ENCODE measurements at regions not wholly inside any gene's neighbourhood (a gene's known extent, or its start where the extent isn't known, plus 50 kb on each side); places are given as distances from the start of the nearest gene placed in this dataset.

DNA sequence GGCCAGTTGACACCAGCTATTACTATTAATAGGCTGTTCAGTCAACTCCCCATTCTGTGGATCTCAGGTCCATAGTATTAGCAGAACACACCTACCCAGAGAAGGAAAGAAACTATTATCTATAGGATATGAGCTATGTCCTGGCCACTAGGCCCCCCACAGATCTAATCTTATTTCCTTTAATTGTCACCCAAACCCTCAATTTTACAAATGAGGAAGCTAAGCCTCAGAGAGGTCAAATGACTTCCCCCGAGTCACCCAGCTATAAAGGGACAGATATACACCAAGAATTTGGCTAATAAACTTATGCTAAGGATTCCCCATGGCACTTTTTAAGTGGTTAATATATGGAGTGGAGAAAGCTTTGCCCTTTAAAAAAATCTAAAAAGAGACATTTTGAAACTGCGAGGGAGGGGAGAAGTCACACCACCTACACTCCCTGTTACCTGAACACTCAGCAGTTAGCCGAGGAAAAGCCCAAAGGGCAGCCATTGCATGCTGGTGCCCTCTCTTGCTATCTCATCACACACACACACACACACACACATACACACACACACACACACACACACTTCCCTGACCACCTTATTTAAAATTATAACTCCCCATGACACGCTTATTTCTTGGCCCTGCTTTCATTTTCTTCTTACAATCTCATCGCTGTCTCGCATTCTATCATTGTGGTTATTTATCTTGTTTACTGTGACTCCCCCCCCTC lies 157.0 kb upstream of the ADO start:
- no peak overlapping the region for H3K4me3 ChIP-seq (ENCODE audit: low read length in 3 of 3)
- H3K4me1 ChIP-seq (ENCODE audit: control insufficient read depth in 3 of 3, insufficient read depth in 3 of 3, low read length in 3 of 3): no peaks in the 10 kb centered on the region
- H3K27ac ChIP-seq (ENCODE audit: low read depth, low read length): no peak overlapping the region
- no peak overlapping the region for H3K9ac ChIP-seq (ENCODE audit: low read depth in 1 of 3, low read length in 3 of 3)
- no peaks in the 10 kb centered on the region for H3K36me3 ChIP-seq (ENCODE audit: control insufficient read depth in 3 of 3, insufficient read depth in 3 of 3, low read length in 3 of 3)
- no peaks in the 10 kb centered on the region for H3K9me3 ChIP-seq (ENCODE audit: control insufficient read depth in 3 of 3, low read length in 3 of 3)
- H3K27me3 ChIP-seq (ENCODE audit: control insufficient read depth in 3 of 3, insufficient read depth in 3 of 3, low read length in 3 of 3): no peaks in the 10 kb centered on the region

- Histone ChIP-seq H3K27me3 (ENCODE audit: control insufficient read depth in 3 of 3, insufficient read depth in 3 of 3, low read length in 3 of 3) (no peaks in the 10 kb centered on the region), H3K9me3 (ENCODE audit: control insufficient read depth in 3 of 3, low read length in 3 of 3) (no peaks in the 10 kb centered on the region), H3K9ac (ENCODE audit: low read depth in 1 of 3, low read length in 3 of 3) (no peak overlapping the region), H3K4me1 (ENCODE audit: control insufficient read depth in 3 of 3, insufficient read depth in 3 of 3, low read length in 3 of 3) (no peaks in the 10 kb centered on the region), H3K4me3 (ENCODE audit: low read length in 3 of 3) (no peak overlapping the region), H3K36me3 (ENCODE audit: control insufficient read depth in 3 of 3, insufficient read depth in 3 of 3, low read length in 3 of 3) (no peaks in the 10 kb centered on the region), H3K27ac (ENCODE audit: low read depth, low read length) (no peak overlapping the region)
These were observed 155.6 kb upstream of the ADO start for GRCh38 chr10:62648921-62649320.

- Histone ChIP-seq H3K36me3 (ENCODE audit: control insufficient read depth in 3 of 3, insufficient read depth in 3 of 3, low read length in 3 of 3) (no peaks in the 10 kb centered on the region), H3K4me1 (ENCODE audit: control insufficient read depth in 3 of 3, insufficient read depth in 3 of 3, low read length in 3 of 3) (no peaks in the 10 kb centered on the region), H3K27ac (ENCODE audit: low read depth, low read length) (no peak overlapping the region)
These were observed 154.1 kb upstream of the ADO start for GRCh38 chr10:62650411-62650810.

DNA sequence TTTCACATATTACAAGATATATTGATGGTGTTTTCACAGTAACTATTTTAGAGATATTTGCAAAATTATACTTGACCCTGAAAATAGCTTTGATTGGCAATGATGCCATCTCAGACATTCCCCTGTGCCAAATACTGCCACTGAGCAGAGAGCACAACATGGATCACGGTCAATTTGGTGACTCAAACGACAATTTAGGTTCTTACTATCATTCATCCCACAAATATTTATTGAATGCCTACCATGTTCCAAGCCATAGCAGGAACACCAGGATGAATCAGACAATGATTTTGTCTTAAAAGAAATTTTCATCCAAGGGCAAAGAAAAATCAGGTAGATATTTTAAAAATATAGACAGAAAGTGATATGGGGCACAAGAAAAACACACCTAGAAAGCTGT lies 153.2 kb upstream of the ADO start:
- no peak overlapping the region for H3K4me3 ChIP-seq (ENCODE audit: low read length in 3 of 3)
- H3K9ac ChIP-seq (ENCODE audit: low read depth in 1 of 3, low read length in 3 of 3): no peak overlapping the region
- H3K4me1 ChIP-seq (ENCODE audit: control insufficient read depth in 3 of 3, insufficient read depth in 3 of 3, low read length in 3 of 3): no peaks in the 10 kb centered on the region
- no peaks in the 10 kb centered on the region for H3K27me3 ChIP-seq (ENCODE audit: control insufficient read depth in 3 of 3, insufficient read depth in 3 of 3, low read length in 3 of 3)
- no peaks in the 10 kb centered on the region for H3K36me3 ChIP-seq (ENCODE audit: control insufficient read depth in 3 of 3, insufficient read depth in 3 of 3, low read length in 3 of 3)
- H3K9me3 ChIP-seq (ENCODE audit: control insufficient read depth in 3 of 3, low read length in 3 of 3): no peaks in the 10 kb centered on the region
- no peak overlapping the region for H3K27ac ChIP-seq (ENCODE audit: low read depth, low read length)

More at GRCh38 chr10:62650411-62650810, 154.1 kb upstream of the ADO start:
- H3K9ac ChIP-seq (ENCODE audit: low read depth in 1 of 3, low read length in 3 of 3): no peak overlapping the region
- H3K4me3 ChIP-seq (ENCODE audit: low read length in 3 of 3): no peak overlapping the region
- H3K27me3 ChIP-seq (ENCODE audit: control insufficient read depth in 3 of 3, insufficient read depth in 3 of 3, low read length in 3 of 3): no peaks in the 10 kb centered on the region
- no peaks in the 10 kb centered on the region for H3K9me3 ChIP-seq (ENCODE audit: control insufficient read depth in 3 of 3, low read length in 3 of 3)

DNA sequence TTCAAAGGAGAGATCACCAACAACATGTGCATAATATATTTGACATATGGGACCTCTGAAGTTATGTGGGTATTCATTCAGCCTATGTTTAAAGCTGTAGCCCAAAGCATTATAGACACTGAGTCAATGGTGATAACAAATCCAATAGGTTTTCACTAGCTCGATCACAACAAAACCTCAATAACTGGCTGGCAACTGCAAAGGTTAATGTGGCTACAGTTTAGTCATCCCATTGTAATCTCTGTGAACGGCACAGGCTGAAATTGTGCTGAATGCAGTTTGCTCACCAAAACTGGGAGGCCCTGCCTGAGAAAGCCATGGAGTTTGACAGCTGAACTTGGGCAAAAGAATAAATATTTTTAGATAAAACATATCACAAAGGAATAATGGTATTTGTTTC lies 152.4 kb upstream of the ADO start:
- H3K36me3 ChIP-seq (ENCODE audit: control insufficient read depth in 3 of 3, insufficient read depth in 3 of 3, low read length in 3 of 3): no peaks in the 10 kb centered on the region
- no peak overlapping the region for H3K27ac ChIP-seq (ENCODE audit: low read depth, low read length)
- H3K4me3 ChIP-seq (ENCODE audit: low read length in 3 of 3): no peak overlapping the region
- H3K27me3 ChIP-seq (ENCODE audit: control insufficient read depth in 3 of 3, insufficient read depth in 3 of 3, low read length in 3 of 3): no peaks in the 10 kb centered on the region
- H3K4me1 ChIP-seq (ENCODE audit: control insufficient read depth in 3 of 3, insufficient read depth in 3 of 3, low read length in 3 of 3): no peaks in the 10 kb centered on the region
- no peak overlapping the region for H3K9ac ChIP-seq (ENCODE audit: low read depth in 1 of 3, low read length in 3 of 3)
- no peaks in the 10 kb centered on the region for H3K9me3 ChIP-seq (ENCODE audit: control insufficient read depth in 3 of 3, low read length in 3 of 3)

GRCh38 chr10:62652564-62652963 lies 152.0 kb upstream of the ADO start:
- Histone ChIP-seq H3K9ac (ENCODE audit: low read depth in 1 of 3, low read length in 3 of 3) (no peak overlapping the region), H3K27me3 (ENCODE audit: control insufficient read depth in 3 of 3, insufficient read depth in 3 of 3, low read length in 3 of 3) (peaks cover 0 to 3% (median 0%) of the 10 kb centered on the region in 3 donors), H3K4me3 (ENCODE audit: low read length in 3 of 3) (no peak overlapping the region), H3K36me3 (ENCODE audit: control insufficient read depth in 3 of 3, insufficient read depth in 3 of 3, low read length in 3 of 3) (no peaks in the 10 kb centered on the region), H3K27ac (ENCODE audit: low read depth, low read length) (no peak overlapping the region), H3K9me3 (ENCODE audit: control insufficient read depth in 3 of 3, low read length in 3 of 3) (no peaks in the 10 kb centered on the region), H3K4me1 (ENCODE audit: control insufficient read depth in 3 of 3, insufficient read depth in 3 of 3, low read length in 3 of 3) (no peaks in the 10 kb centered on the region)

- peaks cover 0 to 5% (median 0%) of the 10 kb centered on the region in 3 donors for H3K27me3 ChIP-seq (ENCODE audit: control insufficient read depth in 3 of 3, insufficient read depth in 3 of 3, low read length in 3 of 3)
- H3K4me3 ChIP-seq (ENCODE audit: low read length in 3 of 3): no peak overlapping the region
- no peak overlapping the region for H3K9ac ChIP-seq (ENCODE audit: low read depth in 1 of 3, low read length in 3 of 3)
- H3K4me1 ChIP-seq (ENCODE audit: control insufficient read depth in 3 of 3, insufficient read depth in 3 of 3, low read length in 3 of 3): no peaks in the 10 kb centered on the region
- H3K36me3 ChIP-seq (ENCODE audit: control insufficient read depth in 3 of 3, insufficient read depth in 3 of 3, low read length in 3 of 3): no peaks in the 10 kb centered on the region
- H3K9me3 ChIP-seq (ENCODE audit: control insufficient read depth in 3 of 3, low read length in 3 of 3): no peaks in the 10 kb centered on the region
- H3K27ac ChIP-seq (ENCODE audit: low read depth, low read length): no peak overlapping the region
These were observed 151.3 kb upstream of the ADO start for GRCh38 chr10:62653254-62653653.

DNA sequence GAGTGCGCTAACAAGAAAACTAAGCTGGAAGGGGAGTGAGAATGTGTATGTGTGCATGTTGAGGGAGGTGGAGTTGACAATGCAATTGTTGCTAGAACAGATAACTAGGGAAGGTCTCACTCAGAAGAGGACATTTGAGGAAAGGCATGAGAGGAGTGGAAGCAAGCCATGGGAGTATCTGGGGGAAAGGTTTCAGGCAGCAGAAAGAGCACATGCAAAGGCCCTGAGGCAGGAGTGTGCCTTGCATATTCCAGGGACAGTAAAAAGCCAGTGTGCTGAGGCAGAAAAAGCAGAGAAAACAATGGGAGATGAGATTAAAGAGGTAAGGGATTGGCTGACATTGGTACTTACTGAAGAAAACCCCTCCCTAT lies 149.6 kb upstream of the ADO start:
- Histone ChIP-seq H3K9ac (ENCODE audit: low read depth in 1 of 3, low read length in 3 of 3) (no peak overlapping the region), H3K36me3 (ENCODE audit: control insufficient read depth in 3 of 3, insufficient read depth in 3 of 3, low read length in 3 of 3) (no peaks in the 10 kb centered on the region), H3K4me3 (ENCODE audit: low read length in 3 of 3) (no peak overlapping the region), H3K4me1 (ENCODE audit: control insufficient read depth in 3 of 3, insufficient read depth in 3 of 3, low read length in 3 of 3) (no peaks in the 10 kb centered on the region), H3K27me3 (ENCODE audit: control insufficient read depth in 3 of 3, insufficient read depth in 3 of 3, low read length in 3 of 3) (peaks cover 0 to 5% (median 0%) of the 10 kb centered on the region in 3 donors), H3K27ac (ENCODE audit: low read depth, low read length) (no peak overlapping the region), H3K9me3 (ENCODE audit: control insufficient read depth in 3 of 3, low read length in 3 of 3) (no peaks in the 10 kb centered on the region)

DNA sequence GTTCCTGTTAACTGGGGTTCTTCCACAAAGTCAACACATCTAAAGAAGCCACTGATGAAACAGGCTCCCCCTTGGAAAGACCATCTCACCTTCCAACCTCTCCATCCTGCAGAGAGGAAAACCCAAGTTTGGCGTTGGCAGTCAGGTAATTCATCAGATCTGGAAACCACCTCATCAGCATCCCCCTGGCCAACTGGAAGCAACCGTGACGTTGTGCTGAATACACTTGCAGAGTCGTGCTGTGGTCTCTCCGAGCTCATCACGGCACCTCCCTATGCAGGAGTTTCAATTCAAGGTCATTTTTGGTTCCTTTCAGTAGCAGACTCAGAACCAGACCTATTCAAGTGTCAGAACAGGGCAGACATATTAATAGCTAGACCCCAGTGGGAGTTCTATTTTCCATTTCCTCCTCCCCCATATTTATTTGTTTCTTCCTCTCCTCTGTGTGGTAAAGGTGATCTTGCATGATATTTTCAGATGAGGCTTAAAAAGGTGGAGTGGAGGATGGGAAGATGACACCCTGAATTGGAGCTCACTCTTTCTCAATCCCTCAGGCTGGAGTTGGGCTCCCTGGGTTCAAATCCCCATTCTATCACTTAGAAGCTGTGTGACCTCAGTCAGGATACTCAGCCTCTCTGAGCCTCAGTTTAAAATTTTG lies 149.1 kb upstream of the ADO start:
- no peaks in the 10 kb centered on the region for H3K4me1 ChIP-seq (ENCODE audit: control insufficient read depth in 3 of 3, insufficient read depth in 3 of 3, low read length in 3 of 3)
- H3K4me3 ChIP-seq (ENCODE audit: low read length in 3 of 3): no peak overlapping the region
- H3K27ac ChIP-seq (ENCODE audit: low read depth, low read length): no peak overlapping the region
- no peak overlapping the region for H3K9ac ChIP-seq (ENCODE audit: low read depth in 1 of 3, low read length in 3 of 3)
- peaks cover 0 to 5% (median 0%) of the 10 kb centered on the region in 3 donors for H3K27me3 ChIP-seq (ENCODE audit: control insufficient read depth in 3 of 3, insufficient read depth in 3 of 3, low read length in 3 of 3)
- no peaks in the 10 kb centered on the region for H3K9me3 ChIP-seq (ENCODE audit: control insufficient read depth in 3 of 3, low read length in 3 of 3)
- no peaks in the 10 kb centered on the region for H3K36me3 ChIP-seq (ENCODE audit: control insufficient read depth in 3 of 3, insufficient read depth in 3 of 3, low read length in 3 of 3)

- Histone ChIP-seq H3K9me3 (ENCODE audit: control insufficient read depth in 3 of 3, low read length in 3 of 3) (no peaks in the 10 kb centered on the region), H3K4me3 (ENCODE audit: low read length in 3 of 3) (no peak overlapping the region), H3K9ac (ENCODE audit: low read depth in 1 of 3, low read length in 3 of 3) (no peak overlapping the region), H3K4me1 (ENCODE audit: control insufficient read depth in 3 of 3, insufficient read depth in 3 of 3, low read length in 3 of 3) (no peaks in the 10 kb centered on the region), H3K36me3 (ENCODE audit: control insufficient read depth in 3 of 3, insufficient read depth in 3 of 3, low read length in 3 of 3) (no peaks in the 10 kb centered on the region), H3K27ac (ENCODE audit: low read depth, low read length) (no peak overlapping the region), H3K27me3 (ENCODE audit: control insufficient read depth in 3 of 3, insufficient read depth in 3 of 3, low read length in 3 of 3) (peaks cover 0 to 5% (median 0%) of the 10 kb centered on the region in 3 donors)
These were observed 147.2 kb upstream of the ADO start for GRCh38 chr10:62657244-62657835.

All from skeletal muscle tissue (tissue), 3 donors.